Prostate gland (tissue), 2 donors: ENCODE measurements at regions not wholly inside any gene's neighbourhood (a gene's known extent, or its start where the extent isn't known, plus 50 kb on each side); places are given as distances from the start of the nearest gene placed in this dataset.
"Not testable (repeated sequence)": the region's sequence is repeated elsewhere in the genome, so short reads cannot be mapped to it uniquely, and the experiment has no call there.

Source experiments
- DNase-seq: peaks from one replicate; pipeline ENCODE4 v3.0.0-alpha.2; 2019; ENCODE audit warnings: low spot score
- H3K27ac ChIP-seq, 2 donors: fragments of 200-600 bp; sonication (generic); 2 replicates each; pipeline ENCODE4 v1.5.1; 2017 to 2019
- H3K27me3 ChIP-seq: fragments of 200-600 bp; sonication (generic); replicated peaks from 2 replicates; pipeline ENCODE4 v1.5.1; 2019; ENCODE audit not compliant: insufficient read depth
- H3K36me3 ChIP-seq, 2 donors: fragments of 200-600 bp; sonication (generic); 1 replicate in 1 of 2; 2 replicates in 1 of 2; pipeline versions ENCODE4 v1.5.1 to v1.8.1; 2017 to 2019
- H3K4me1 ChIP-seq: fragments of 200-600 bp; sonication (generic); replicated peaks from 2 replicates; pipeline ENCODE4 v1.5.1; 2019
- H3K4me3 ChIP-seq, 2 donors: fragments of 200-600 bp; sonication (generic); 2 replicates each; pipeline ENCODE4 v1.5.1; 2017 to 2019
- H3K9me3 ChIP-seq: fragments of 200-600 bp; sonication (generic); 2 replicates; pipeline ENCODE4 v1.5.1; 2017
- CTCF ChIP-seq, 4 experiments: fragments of 200-600 bp in 2 of 4; fragments of 450-650 bp in 2 of 4; sonication (generic) in 2 of 4; IDR thresholded peaks; 1 replicate in 3 of 4; 2 replicates in 1 of 4; pipeline ENCODE4 v1.5.1; 2016 to 2019; ENCODE audit warnings: antibody characterized with exemption in 4 of 4, mild to moderate bottlenecking in 2 of 4, moderate library complexity in 2 of 4
- POLR2A ChIP-seq: fragments of 450-650 bp; IDR thresholded peaks from one replicate; pipeline ENCODE4 v1.6.1; 2016; ENCODE audit warnings: antibody characterized with exemption, mild to moderate bottlenecking
- POLR2AphosphoS5 ChIP-seq: sonication (generic); formaldehyde crosslinking; IDR thresholded peaks from one replicate; pipeline ENCODE4 v1.6.1; 2017; ENCODE audit warnings: antibody characterized with exemption
- WGBS: methylation state at CpG from one replicate; pipeline ENCODE4 v1.1.5; 2018; 5-methylcytosine and 5-hydroxymethylcytosine counted together
- intact Hi-C: fragments of 100-400 bp; cut with DNase I; formaldehyde crosslinking; loops from one replicate; pipeline ENCODE4 v1.14.2; 2022

- DNase-seq = no peak
- intact Hi-C loops = no loop called here
- H3K36me3 ChIP-seq = no peaks in the 10 kb centered on the region
- no peaks in the 10 kb centered on the region for H3K9me3 ChIP-seq
- WGBS = 79% methylated on average over 3 of the region's 3 CpGs
- H3K4me1 ChIP-seq = no peaks in the 10 kb centered on the region
- H3K4me3 ChIP-seq = no peak overlapping the region
- no peak for TF ChIP-seq CTCF (IDR thresholded peaks at IDR 0.05)
- no peak for TF ChIP-seq POLR2A
- no peak for TF ChIP-seq POLR2AphosphoS5
- H3K27me3 ChIP-seq = no peaks in the 10 kb centered on the region
- no peak overlapping the region for H3K27ac ChIP-seq
These were observed 549.4 kb downstream of the GPAM start for GRCh38 chr10:111634191-111634590.

- Histone ChIP-seq H3K4me1 (no peaks in the 10 kb centered on the region), H3K4me3 (no peak overlapping the region), H3K36me3 (no peaks in the 10 kb centered on the region), H3K9me3 (no peaks in the 10 kb centered on the region), H3K27ac (no peak overlapping the region), H3K27me3 (no peaks in the 10 kb centered on the region)
- TF ChIP-seq POLR2AphosphoS5 = no peak
- no peak for TF ChIP-seq POLR2A
- no peak for TF ChIP-seq CTCF (IDR thresholded peaks at IDR 0.05)
- WGBS = 69% methylated on average over 2 of the region's 2 CpGs
- no peak for DNase-seq
- intact Hi-C loops = no loop called here
These were observed 537.5 kb downstream of the GPAM start for GRCh38 chr10:111646021-111646420.

- Histone ChIP-seq H3K4me1 (no peaks in the 10 kb centered on the region), H3K36me3 (no peaks in the 10 kb centered on the region), H3K27ac (no peak overlapping the region), H3K27me3 (no peaks in the 10 kb centered on the region), H3K9me3 (no peaks in the 10 kb centered on the region), H3K4me3 (no peak overlapping the region)
- intact Hi-C loops = no loop called here
- TF ChIP-seq POLR2AphosphoS5 = no peak
- no peak for TF ChIP-seq CTCF (IDR thresholded peaks at IDR 0.05)
- TF ChIP-seq POLR2A = no peak
- DNase-seq = no peak
- 70% methylated on average over 2 of the region's 2 CpGs for WGBS
These were observed 535.5 kb downstream of the GPAM start for GRCh38 chr10:111648046-111648445.

- intact Hi-C loops, H3K4me1 ChIP-seq, H3K27me3 ChIP-seq, H3K36me3 ChIP-seq, H3K9me3 ChIP-seq, H3K4me3 ChIP-seq, H3K27ac ChIP-seq, DNase-seq: not testable (repeated sequence)
- 83% methylated on average over 1 of the region's 1 CpG for WGBS
These were observed 534.5 kb downstream of the GPAM start for GRCh38 chr10:111649080-111649479.

- WGBS = 88% methylated on average over 2 of the region's 2 CpGs
- H3K27me3 ChIP-seq = no peaks in the 10 kb centered on the region
- no peaks in the 10 kb centered on the region for H3K36me3 ChIP-seq
- DNase-seq = no peak
- TF ChIP-seq CTCF (IDR thresholded peaks at IDR 0.05) (no peak), POLR2AphosphoS5 (no peak), POLR2A (no peak)
- H3K9me3 ChIP-seq = no peaks in the 10 kb centered on the region
- H3K4me3 ChIP-seq = no peak overlapping the region
- no peaks in the 10 kb centered on the region for H3K4me1 ChIP-seq
- no peak overlapping the region for H3K27ac ChIP-seq
- intact Hi-C loops = no loop called here
These were observed 533.5 kb downstream of the GPAM start for GRCh38 chr10:111650088-111650487.
